HepG2 (cell line): ENCODE measurements at regions not wholly inside any gene's neighbourhood (a gene's known extent, or its start where the extent isn't known, plus 50 kb on each side); places are given as distances from the start of the nearest gene placed in this dataset.

Experiments
- ATAC-seq: fragments of 200-7000 bp; cut with Tn5 transposase; 3 replicates; pipeline ENCODE4 v1.9.1; 2020; ENCODE audit warnings: mild to moderate bottlenecking, moderate library complexity
- BruUV-seq: library from RNA; stranded (reverse); fragments of 400-500 nt; replicated peaks from 2 replicates; lab custom pipeline; 2021; lab: Mats Ljungman, UMichigan
- CTCF ChIA-PET: fragments of 300-600 bp; formaldehyde crosslinking; extraction: SDS; loops from one replicate; lab custom pipeline; 2021; ENCODE audit warnings: low total read pairs, inconsistent platforms, low intra/inter-chr PET ratio; lab: Yijun Ruan, JAX
- POLR2A ChIA-PET: fragments of 350-600 bp; sonication (Branson Sonifier 250); formaldehyde crosslinking; loops from one replicate; lab custom pipeline; 2020; ENCODE audit warnings: antibody characterized with exemption, inconsistent platforms; lab: Yijun Ruan, JAX
- DNase-seq: peaks from one replicate; pipeline ENCODE4 v3.0.0-alpha.2; 2015; ENCODE audit warnings: low spot score
- FAIRE-seq: peaks from 3 replicates; lab custom pipeline; 2011; peaks lifted over from hg19 to GRCh38; lab: Jason Lieb, UNC
- H2AFZ ChIP-seq: one replicate; pipeline ENCODE4 v1.6.1; 2011; ENCODE audit warnings: low read length, inconsistent platforms
- H3K27ac ChIP-seq: fragments of 300-600 bp; 3 replicates; pipeline ENCODE4 v1.8.0; 2011; ENCODE audit warnings: mixed run types, mild to moderate bottlenecking, mixed read lengths, low read length, inconsistent platforms; ENCODE audit not compliant: insufficient read depth; ENCODE audit errors: extremely low read length
- H3K27me3 ChIP-seq, 2 experiments: fragments of 200-600 bp in 1 of 2; 2 replicates in 1 of 2; 3 replicates in 1 of 2; pipeline versions ENCODE4 v1.6.0 to v1.8.0; 2011; ENCODE audit warnings: low read length in 2 of 2, mild to moderate bottlenecking in 2 of 2, moderate library complexity in 2 of 2, inconsistent platforms in 1 of 2; ENCODE audit not compliant: insufficient read depth in 2 of 2, control insufficient read depth in 1 of 2
- H3K36me3 ChIP-seq, 2 experiments: fragments of 200-600 bp in 1 of 2; replicated peaks in 1 of 2; 2 replicates in 1 of 2; 3 replicates in 1 of 2; pipeline versions ENCODE4 v1.5.1 to v1.8.0; 2011; ENCODE audit warnings: low read length in 2 of 2, inconsistent platforms in 1 of 2; ENCODE audit not compliant: insufficient read depth in 2 of 2, control insufficient read depth in 1 of 2
- H3K4me1 ChIP-seq: 2 replicates; pipeline ENCODE4 v1.5.1; 2012; ENCODE audit warnings: low read length, inconsistent platforms; ENCODE audit not compliant: insufficient read depth
- H3K4me2 ChIP-seq: 2 replicates; pipeline ENCODE4 v1.6.0; 2011; ENCODE audit warnings: low read depth, low read length, inconsistent platforms
- H3K4me3 ChIP-seq, 3 experiments: fragments of 200-600 bp in 1 of 3; sonication (generic), shearing (Covaris generic) in 1 of 3; replicated peaks in 1 of 3; 2 replicates each; pipeline ENCODE4 v1.5.1; 2011 to 2016; ENCODE audit warnings: low read length in 3 of 3, inconsistent platforms in 2 of 3, low read depth in 2 of 3, mild to moderate bottlenecking in 2 of 3, control low read depth in 1 of 3, mixed read lengths in 1 of 3; ENCODE audit not compliant: insufficient read depth in 1 of 3
- H3K79me2 ChIP-seq: one replicate; pipeline ENCODE4 v1.6.1; 2011; ENCODE audit warnings: low read length, inconsistent platforms; ENCODE audit not compliant: insufficient read depth
- H3K9ac ChIP-seq: 2 replicates; pipeline ENCODE4 v1.6.0; 2011; ENCODE audit warnings: mild to moderate bottlenecking, low read depth, low read length, inconsistent platforms; ENCODE audit not compliant: insufficient read depth
- H3K9me3 ChIP-seq: 2 replicates; pipeline ENCODE4 v1.5.1; 2012; ENCODE audit warnings: mild to moderate bottlenecking, low read length
- H4K20me1 ChIP-seq: 2 replicates; pipeline ENCODE4 v1.6.0; 2011; ENCODE audit warnings: inconsistent platforms, mild to moderate bottlenecking, low read length, moderate library complexity; ENCODE audit not compliant: insufficient read depth
- AKNA ChIP-seq: sonication (generic); formaldehyde crosslinking; IDR thresholded peaks from 2 replicates; pipeline ENCODE4 v1.4.0; 2020; ENCODE audit warnings: missing genetic modification reagents, borderline replicate concordance
- CENPBD1 ChIP-seq: sonication (generic); formaldehyde crosslinking; IDR thresholded peaks from 2 replicates; pipeline ENCODE4 v1.8.0; 2022; ENCODE audit warnings: missing genetic modification reagents, low read depth, mild to moderate bottlenecking, borderline replicate concordance
- HNRNPH1 ChIP-seq: fragments of 200-400 bp; formaldehyde crosslinking; optimal IDR thresholded peaks from 2 replicates; pipeline ENCODE3; 2017; ENCODE audit warnings: mild to moderate bottlenecking, low read depth, low read length
- IRX3 ChIP-seq: sonication (generic); formaldehyde crosslinking; IDR thresholded peaks from 2 replicates; pipeline ENCODE4 v1.8.1; 2023; ENCODE audit warnings: mild to moderate bottlenecking, low read depth, missing genetic modification reagents, borderline replicate concordance
- KMT2B ChIP-seq: IDR thresholded peaks from 2 replicates; pipeline ENCODE4 v1.6.1; 2016; ENCODE audit warnings: missing genetic modification reagents, missing compliant biosample characterization
- RFX3 ChIP-seq: IDR thresholded peaks from 2 replicates; pipeline ENCODE4 v1.6.1; 2016; ENCODE audit warnings: missing biosample characterization, missing genetic modification reagents
- SNAPC2 ChIP-seq: sonication (generic); formaldehyde crosslinking; IDR thresholded peaks from 2 replicates; pipeline ENCODE4 v1.8.1; 2022; ENCODE audit warnings: mild to moderate bottlenecking, missing genetic modification reagents
- ZBTB42 ChIP-seq: sonication (generic); formaldehyde crosslinking; IDR thresholded peaks from 2 replicates; pipeline ENCODE4 v1.5.0; 2020; ENCODE audit warnings: mild to moderate bottlenecking, missing genetic modification reagents
- ZNF326 ChIP-seq: sonication (generic); formaldehyde crosslinking; IDR thresholded peaks from 2 replicates; pipeline ENCODE4 v1.4.0; 2020; ENCODE audit warnings: missing genetic modification reagents, borderline replicate concordance
- ZNF547 ChIP-seq: sonication (generic); formaldehyde crosslinking; IDR thresholded peaks from 2 replicates; pipeline ENCODE4 v1.5.1; 2020; ENCODE audit warnings: mild to moderate bottlenecking, missing genetic modification reagents
- ZSCAN30 ChIP-seq: sonication (generic); formaldehyde crosslinking; IDR thresholded peaks from 2 replicates; pipeline ENCODE4 v1.5.0; 2020; ENCODE audit warnings: mild to moderate bottlenecking, missing genetic modification reagents
- WGBS: methylation state at CpG from one replicate; pipeline ENCODE4 v1.1.6; 2017; ENCODE audit warnings: low lambda C conversion rate; 5-methylcytosine and 5-hydroxymethylcytosine counted together
- in situ Hi-C: cut with HindIII; loops from 2 replicates; pipeline ENCODE4 v1.10.0; 2017; ENCODE audit warnings: low pct_unique_long_range_greater_than_20kb; ENCODE audit not compliant: extremely low pct_ligation_motif_present
- intact Hi-C: fragments of 100-400 bp; cut with micrococcal nuclease; formaldehyde crosslinking; loops from one replicate; pipeline ENCODE4 v1.10.0; 2022; ENCODE audit not compliant: unreplicated experiment
- TF ChIP-seq, protein P1 (sequence below): sonication (generic); formaldehyde crosslinking; IDR thresholded peaks from 2 replicates; pipeline ENCODE4 v1.8.1; 2023; ENCODE audit warnings: mild to moderate bottlenecking, inconsistent platforms, moderate library complexity, missing genetic modification reagents, borderline replicate concordance
- TF ChIP-seq, protein P2 (sequence below): sonication (generic); formaldehyde crosslinking; IDR thresholded peaks from 2 replicates; pipeline ENCODE4 v1.4.0; 2020; ENCODE audit warnings: missing genetic modification reagents
- TF ChIP-seq, protein P3 (sequence below), 2 experiments: sonication (generic) in 1 of 2; formaldehyde crosslinking in 1 of 2; IDR thresholded peaks; 2 replicates each; pipeline versions ENCODE4 v1.5.1 to v1.6.1; 2011 to 2020; ENCODE audit warnings: borderline replicate concordance in 1 of 2, low read depth in 1 of 2, low read length in 1 of 2, mild to moderate bottlenecking in 1 of 2, missing genetic modification reagents in 1 of 2, moderate library complexity in 1 of 2

DNA sequence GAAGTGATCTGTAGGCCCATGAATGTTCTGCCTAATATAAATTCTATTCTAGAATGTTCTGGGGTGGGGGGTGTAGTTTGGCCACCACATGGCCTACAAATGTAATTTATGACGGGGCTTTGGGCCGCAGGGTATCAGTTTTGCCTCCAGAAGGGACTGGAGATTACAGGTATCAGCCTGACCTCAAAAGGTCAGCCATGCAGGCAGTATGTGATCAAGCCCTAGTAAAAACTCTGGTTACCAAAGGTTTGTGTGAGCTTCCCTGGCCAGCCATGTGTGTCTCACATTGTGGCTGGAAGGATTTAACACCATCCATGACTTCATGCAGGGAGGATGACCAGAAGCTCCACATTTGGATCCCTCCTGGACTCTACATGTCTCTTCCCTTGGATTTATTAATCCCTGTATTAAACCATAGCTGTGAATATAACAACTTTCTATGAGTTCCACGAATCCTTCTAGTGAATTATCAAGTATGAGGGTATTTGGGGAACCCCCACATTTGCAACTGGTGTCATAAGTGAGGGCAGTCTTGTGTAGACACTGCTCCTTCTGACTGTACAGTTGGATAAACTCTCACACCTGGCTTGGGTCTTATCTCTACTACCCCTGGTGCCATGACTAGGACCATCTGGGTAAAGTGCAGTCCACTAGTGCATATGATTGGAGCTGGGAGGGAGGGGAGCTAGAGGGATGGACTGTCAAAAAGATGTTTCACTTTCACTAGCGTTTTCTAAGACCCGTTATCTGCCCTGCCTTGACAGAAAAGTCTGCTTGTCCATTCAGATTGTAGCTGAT is 50.0 kb upstream of the RFX7 start:
- BruUV-seq, result no TSS peak
- DNase-seq (no peak), FAIRE-seq (no peak), ATAC-seq (no peak)
- Histone ChIP-seq H3K4me3 (no peak overlapping the region), H3K27ac (no peak overlapping the region), H3K27me3 (no peaks in the 10 kb centered on the region), H2AFZ (no peak overlapping the region), H3K4me1 (no peaks in the 10 kb centered on the region), H3K4me2 (no peak overlapping the region), H3K9ac (no peak overlapping the region), H3K36me3 (no peaks in the 10 kb centered on the region), H3K9me3 (no peaks in the 10 kb centered on the region), H3K79me2 (no peaks in the 10 kb centered on the region), H4K20me1 (no peaks in the 10 kb centered on the region)
- WGBS, result 3% methylated on average over 5 of the region's 5 CpGs
- in situ Hi-C loops (no loop called here), intact Hi-C loops (no loop called here)
- CTCF ChIA-PET, result no interaction called here
- POLR2A ChIA-PET, result no interaction called here
- TF ChIP-seq KMT2B (CRISPR knock-in tag) (no peak), ZNF547 (CRISPR knock-in tag) (no peak), ZSCAN30 (CRISPR knock-in tag) (no peak), IRX3 (CRISPR knock-in tag) (no peak), ZBTB42 (CRISPR knock-in tag) (no peak), CENPBD1 (CRISPR knock-in tag) (no peak), SNAPC2 (CRISPR knock-in tag) (no peak), AKNA (no peak), RFX3 (CRISPR knock-in tag) (no peak), ZNF326 (no peak), HNRNPH1 (no peak)
- TF ChIP-seq, protein P1, sequence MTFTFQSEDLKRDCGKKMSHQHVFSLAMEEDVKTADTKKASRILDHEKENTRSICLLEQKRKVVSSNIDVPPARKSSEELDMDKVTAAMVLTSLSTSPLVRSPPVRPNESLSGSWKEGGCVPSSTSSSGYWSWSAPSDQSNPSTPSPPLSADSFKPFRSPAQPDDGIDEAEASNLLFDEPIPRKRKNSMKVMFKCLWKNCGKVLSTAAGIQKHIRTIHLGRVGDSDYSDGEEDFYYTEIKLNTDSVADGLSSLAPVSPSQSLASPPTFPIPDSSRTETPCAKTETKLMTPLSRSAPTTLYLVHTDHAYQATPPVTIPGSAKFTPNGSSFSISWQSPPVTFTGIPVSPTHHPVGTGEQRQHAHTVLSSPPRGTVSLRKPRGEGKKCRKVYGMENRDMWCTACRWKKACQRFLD (CRISPR knock-in tag), result no peak
- TF ChIP-seq, protein P2, sequence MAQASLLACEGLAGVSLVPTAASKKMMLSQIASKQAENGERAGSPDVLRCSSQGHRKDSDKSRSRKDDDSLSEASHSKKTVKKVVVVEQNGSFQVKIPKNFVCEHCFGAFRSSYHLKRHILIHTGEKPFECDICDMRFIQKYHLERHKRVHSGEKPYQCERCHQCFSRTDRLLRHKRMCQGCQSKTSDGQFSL (CRISPR knock-in tag), result no peak
- TF ChIP-seq, protein P3, sequence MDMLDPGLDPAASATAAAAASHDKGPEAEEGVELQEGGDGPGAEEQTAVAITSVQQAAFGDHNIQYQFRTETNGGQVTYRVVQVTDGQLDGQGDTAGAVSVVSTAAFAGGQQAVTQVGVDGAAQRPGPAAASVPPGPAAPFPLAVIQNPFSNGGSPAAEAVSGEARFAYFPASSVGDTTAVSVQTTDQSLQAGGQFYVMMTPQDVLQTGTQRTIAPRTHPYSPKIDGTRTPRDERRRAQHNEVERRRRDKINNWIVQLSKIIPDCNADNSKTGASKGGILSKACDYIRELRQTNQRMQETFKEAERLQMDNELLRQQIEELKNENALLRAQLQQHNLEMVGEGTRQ (IDR thresholded peaks at IDR 0.05; ENCODE audit: low read depth, low read length), result no peak
- TF ChIP-seq, protein P3 (CRISPR knock-in tag; IDR thresholded peaks at IDR 0.05; ENCODE audit: borderline replicate concordance), result no peak
